NB4 (cell line): ENCODE measurements at regions not wholly inside any gene's neighbourhood (a gene's known extent, or its start where the extent isn't known, plus 50 kb on each side); places are given as distances from the start of the nearest gene placed in this dataset.

Experiments used
- MYC ChIP-seq: IDR thresholded peaks from 2 replicates; pipeline ENCODE4 v1.6.1; 2011; ENCODE audit warnings: low read depth, low read length
- POLR2A ChIP-seq: IDR thresholded peaks from 2 replicates; pipeline ENCODE4 v1.6.1; 2011; ENCODE audit warnings: mild to moderate bottlenecking; ENCODE audit not compliant: insufficient read length; ENCODE audit errors: extremely low read depth
- TF ChIP-seq, protein P1 (sequence below): IDR thresholded peaks from one replicate; pipeline ENCODE4 v1.5.1; 2012; ENCODE audit warnings: low read depth, low read length
- TF ChIP-seq, protein P2 (sequence below): IDR thresholded peaks from 2 replicates; pipeline ENCODE4 v1.6.1; 2011; ENCODE audit warnings: low read depth, low read length

DNA sequence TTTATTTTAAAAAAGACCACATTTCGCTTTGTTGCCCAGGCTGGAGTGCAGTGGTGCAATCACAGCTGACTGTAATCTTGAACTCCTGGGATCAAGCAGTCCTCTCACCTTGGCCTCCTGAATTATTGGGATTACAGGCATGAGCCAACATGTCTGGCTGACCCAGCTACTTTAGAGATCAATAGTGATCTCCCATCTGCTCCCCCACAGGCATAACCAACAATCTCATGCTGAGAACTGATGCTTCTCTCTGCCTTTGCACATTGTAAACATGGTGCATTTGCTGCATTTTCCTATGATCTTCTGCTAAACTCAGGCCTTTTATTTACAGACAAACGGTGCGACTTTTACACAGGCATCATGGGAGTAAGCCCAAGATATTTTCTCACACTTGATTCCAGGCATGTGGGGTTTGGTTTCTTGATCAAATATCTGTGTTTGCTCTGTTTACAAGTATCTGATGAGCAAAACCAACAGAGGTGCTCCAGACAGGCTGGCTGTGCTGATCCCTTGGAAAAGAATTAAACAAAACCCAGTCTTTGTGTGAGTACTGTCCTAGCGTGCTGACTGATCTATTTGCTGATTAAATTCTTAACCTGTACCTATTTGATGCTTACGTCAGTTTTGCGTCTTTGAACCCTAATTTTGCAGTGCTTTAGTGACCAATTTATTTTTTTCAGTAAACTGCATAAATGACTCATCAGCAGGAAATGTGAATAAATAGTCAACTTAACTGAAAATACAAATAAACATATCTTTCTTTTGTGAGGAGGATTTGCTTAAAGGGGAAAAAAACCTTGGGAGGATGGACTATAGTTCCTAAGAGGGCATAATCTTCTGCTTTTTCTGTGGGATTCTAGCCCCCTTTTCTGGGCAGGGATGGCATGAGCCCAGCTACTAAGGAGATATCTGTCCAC, 191.7 kb upstream of the NR3C1 start:
- TF ChIP-seq POLR2A = no peak
- TF ChIP-seq, protein P1, sequence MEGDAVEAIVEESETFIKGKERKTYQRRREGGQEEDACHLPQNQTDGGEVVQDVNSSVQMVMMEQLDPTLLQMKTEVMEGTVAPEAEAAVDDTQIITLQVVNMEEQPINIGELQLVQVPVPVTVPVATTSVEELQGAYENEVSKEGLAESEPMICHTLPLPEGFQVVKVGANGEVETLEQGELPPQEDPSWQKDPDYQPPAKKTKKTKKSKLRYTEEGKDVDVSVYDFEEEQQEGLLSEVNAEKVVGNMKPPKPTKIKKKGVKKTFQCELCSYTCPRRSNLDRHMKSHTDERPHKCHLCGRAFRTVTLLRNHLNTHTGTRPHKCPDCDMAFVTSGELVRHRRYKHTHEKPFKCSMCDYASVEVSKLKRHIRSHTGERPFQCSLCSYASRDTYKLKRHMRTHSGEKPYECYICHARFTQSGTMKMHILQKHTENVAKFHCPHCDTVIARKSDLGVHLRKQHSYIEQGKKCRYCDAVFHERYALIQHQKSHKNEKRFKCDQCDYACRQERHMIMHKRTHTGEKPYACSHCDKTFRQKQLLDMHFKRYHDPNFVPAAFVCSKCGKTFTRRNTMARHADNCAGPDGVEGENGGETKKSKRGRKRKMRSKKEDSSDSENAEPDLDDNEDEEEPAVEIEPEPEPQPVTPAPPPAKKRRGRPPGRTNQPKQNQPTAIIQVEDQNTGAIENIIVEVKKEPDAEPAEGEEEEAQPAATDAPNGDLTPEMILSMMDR = no peak
- no peak for TF ChIP-seq MYC
- TF ChIP-seq, protein P2, sequence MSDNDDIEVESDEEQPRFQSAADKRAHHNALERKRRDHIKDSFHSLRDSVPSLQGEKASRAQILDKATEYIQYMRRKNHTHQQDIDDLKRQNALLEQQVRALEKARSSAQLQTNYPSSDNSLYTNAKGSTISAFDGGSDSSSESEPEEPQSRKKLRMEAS = no peak
